ENCODE measurements at regions not wholly inside any gene's neighbourhood (a gene's known extent, or its start where the extent isn't known, plus 50 kb on each side); places are given as distances from the start of the nearest gene placed in this dataset.

GRCh38 chr4:86496094-86497080, 97.7 kb upstream of the PTPN13 start:
- FAIRE-seq (peak; percentile 96), DNase-seq (peak in 3 of 5 donors; percentile 24 to 65 (median 65))
- H3K27ac ChIP-seq (ENCODE audit: low read depth in 2 of 2, low read length in 2 of 2): peak overlapping the region in 1 of 2 donors; percentile 39
- no peak overlapping the region for H3K4me3 ChIP-seq (ENCODE audit: low read length in 3 of 3)
- peaks cover 0 to 24% (median 11%) of the 10 kb centered on the region in 3 donors for H3K4me1 ChIP-seq (ENCODE audit: control insufficient read depth in 2 of 3, insufficient read depth in 2 of 3, low read depth in 1 of 3, low read length in 3 of 3)
- peak; percentile 87 for TF ChIP-seq CTCF (IDR thresholded peaks at IDR 0.05; ENCODE audit: borderline replicate concordance, extremely low read depth, insufficient read depth)
- no peaks in the 10 kb centered on the region for H3K27me3 ChIP-seq (ENCODE audit: control insufficient read depth, insufficient read depth, low read length)
- no peaks in the 10 kb centered on the region for H3K9me3 ChIP-seq (ENCODE audit: control insufficient read depth in 2 of 3, insufficient read depth in 1 of 3, low read length in 3 of 3)
- H3K36me3 ChIP-seq (ENCODE audit: control insufficient read depth in 2 of 3, insufficient read depth in 3 of 3, low read length in 3 of 3): no peaks in the 10 kb centered on the region
- H3K9ac ChIP-seq (ENCODE audit: low read length in 3 of 3): no peak overlapping the region
- intact Hi-C loops (cut with DNase I): no loop called here

GRCh38 chr4:86497131-86497530, 97.0 kb upstream of the PTPN13 start:
- Histone ChIP-seq H3K4me3 (ENCODE audit: low read length in 3 of 3) (no peak overlapping the region), H3K27ac (ENCODE audit: low read depth in 2 of 2, low read length in 2 of 2) (peak overlapping the region; percentile 15 to 39), H3K36me3 (ENCODE audit: control insufficient read depth in 2 of 3, insufficient read depth in 3 of 3, low read length in 3 of 3) (no peaks in the 10 kb centered on the region), H3K4me1 (ENCODE audit: control insufficient read depth in 2 of 3, insufficient read depth in 2 of 3, low read depth in 1 of 3, low read length in 3 of 3) (peaks cover 0 to 24% (median 11%) of the 10 kb centered on the region in 3 donors), H3K9me3 (ENCODE audit: control insufficient read depth in 2 of 3, insufficient read depth in 1 of 3, low read length in 3 of 3) (no peaks in the 10 kb centered on the region), H3K9ac (ENCODE audit: low read length in 3 of 3) (no peak overlapping the region), H3K27me3 (ENCODE audit: control insufficient read depth, insufficient read depth, low read length) (no peaks in the 10 kb centered on the region)
- intact Hi-C loops (cut with DNase I): no loop called here
- no peak for DNase-seq
- no peak for TF ChIP-seq CTCF (IDR thresholded peaks at IDR 0.05; ENCODE audit: borderline replicate concordance, extremely low read depth, insufficient read depth)
- FAIRE-seq: no peak

GRCh38 chr4:86497980-86498862, 95.9 kb upstream of the PTPN13 start:
- peak; percentile 67 for FAIRE-seq
- no peak overlapping the region for H3K27ac ChIP-seq (ENCODE audit: low read depth in 2 of 2, low read length in 2 of 2)
- intact Hi-C loops (cut with DNase I): no loop called here

More at GRCh38 chr4:86497980-86498862, 95.9 kb upstream of the PTPN13 start:
- no peak overlapping the region for H3K9ac ChIP-seq (ENCODE audit: low read length in 3 of 3)
- H3K9me3 ChIP-seq (ENCODE audit: control insufficient read depth in 2 of 3, insufficient read depth in 1 of 3, low read length in 3 of 3): no peaks in the 10 kb centered on the region
- H3K4me3 ChIP-seq (ENCODE audit: low read length in 3 of 3): no peak overlapping the region
- DNase-seq: peak in 3 of 5 donors; percentile 18 to 84 (median 81)
- peak; percentile 82 for TF ChIP-seq CTCF (IDR thresholded peaks at IDR 0.05; ENCODE audit: borderline replicate concordance, extremely low read depth, insufficient read depth)
- H3K4me1 ChIP-seq (ENCODE audit: control insufficient read depth in 2 of 3, insufficient read depth in 2 of 3, low read depth in 1 of 3, low read length in 3 of 3): peaks cover 0 to 24% (median 11%) of the 10 kb centered on the region in 3 donors
- H3K36me3 ChIP-seq (ENCODE audit: control insufficient read depth in 2 of 3, insufficient read depth in 3 of 3, low read length in 3 of 3): no peaks in the 10 kb centered on the region
- no peaks in the 10 kb centered on the region for H3K27me3 ChIP-seq (ENCODE audit: control insufficient read depth, insufficient read depth, low read length)
